HepG2 (cell line): ENCODE measurements at regions not wholly inside any gene's neighbourhood (a gene's known extent, or its start where the extent isn't known, plus 50 kb on each side); places are given as distances from the start of the nearest gene placed in this dataset.

Experiments used
- AHDC1 ChIP-seq: sonication (generic); formaldehyde crosslinking; IDR thresholded peaks from 2 replicates; pipeline ENCODE4 v1.5.1; 2020; ENCODE audit warnings: mild to moderate bottlenecking, missing genetic modification reagents, borderline replicate concordance
- ARID4A ChIP-seq: sonication (generic); formaldehyde crosslinking; IDR thresholded peaks from 2 replicates; pipeline ENCODE4 v1.5.0; 2020; ENCODE audit warnings: mild to moderate bottlenecking, missing genetic modification reagents, borderline replicate concordance
- CAMTA2 ChIP-seq: sonication (generic); formaldehyde crosslinking; IDR thresholded peaks from 2 replicates; pipeline ENCODE4 v1.4.0; 2020; ENCODE audit warnings: mild to moderate bottlenecking, missing genetic modification reagents, borderline replicate concordance
- CREB1 ChIP-seq, 2 experiments: fragments of 450-650 bp in 1 of 2; IDR thresholded peaks; 2 replicates each; pipeline ENCODE4 v1.6.1; 2016 to 2017; ENCODE audit warnings: control low read depth in 1 of 2, mild to moderate bottlenecking in 1 of 2, missing compliant biosample characterization in 1 of 2, missing genetic modification characterization in 1 of 2
- EEA1 ChIP-seq: sonication (generic); formaldehyde crosslinking; IDR thresholded peaks from 2 replicates; pipeline ENCODE4 v1.5.1; 2020; ENCODE audit warnings: mild to moderate bottlenecking, missing genetic modification reagents, borderline replicate concordance
- EED ChIP-seq: sonication (generic); formaldehyde crosslinking; IDR thresholded peaks from 2 replicates; pipeline ENCODE4 v1.5.0; 2020; ENCODE audit warnings: mild to moderate bottlenecking, missing genetic modification reagents
- FOXA1 ChIP-seq, 2 experiments: fragments of 450-650 bp in 1 of 2; sonication (generic) in 1 of 2; formaldehyde crosslinking in 1 of 2; IDR thresholded peaks; 2 replicates each; pipeline versions ENCODE4 v1.4.0 to v1.6.1; 2016 to 2020; ENCODE audit warnings: missing genetic modification reagents in 1 of 2
- RAD51 ChIP-seq: fragments of 450-650 bp; IDR thresholded peaks from 2 replicates; pipeline ENCODE4 v1.6.1; 2016; ENCODE audit warnings: borderline replicate concordance
- RBAK ChIP-seq: sonication (generic); formaldehyde crosslinking; IDR thresholded peaks from 2 replicates; pipeline ENCODE4 v1.5.1; 2020; ENCODE audit warnings: mild to moderate bottlenecking, missing genetic modification reagents
- SRY ChIP-seq: sonication (generic); formaldehyde crosslinking; IDR thresholded peaks from 2 replicates; pipeline ENCODE4 v1.8.0; 2022; ENCODE audit warnings: mild to moderate bottlenecking, missing genetic modification reagents
- TOE1 ChIP-seq: sonication (generic); formaldehyde crosslinking; IDR thresholded peaks from 2 replicates; pipeline ENCODE4 v1.4.0; 2020; ENCODE audit warnings: mild to moderate bottlenecking, missing genetic modification reagents
- ZC3H4 ChIP-seq: sonication (generic); formaldehyde crosslinking; IDR thresholded peaks from 2 replicates; pipeline ENCODE4 v1.4.0; 2020; ENCODE audit warnings: missing genetic modification reagents, borderline replicate concordance
- ZNF160 ChIP-seq: sonication (generic); formaldehyde crosslinking; IDR thresholded peaks from 2 replicates; pipeline ENCODE4 v1.8.0; 2022; ENCODE audit warnings: mild to moderate bottlenecking, inconsistent platforms, missing genetic modification reagents
- ZNF33A ChIP-seq: sonication (generic); formaldehyde crosslinking; IDR thresholded peaks from 2 replicates; pipeline ENCODE4 v1.5.1; 2020; ENCODE audit warnings: missing genetic modification reagents, mild to moderate bottlenecking, moderate library complexity, borderline replicate concordance
- ZNF605 ChIP-seq: sonication (generic); formaldehyde crosslinking; IDR thresholded peaks from 2 replicates; pipeline ENCODE4 v1.8.0; 2022; ENCODE audit warnings: mild to moderate bottlenecking, missing genetic modification reagents

GRCh38 chr10:36157486-36157885 is 515.4 kb upstream of the FZD8 start (continued):
- TF ChIP-seq AHDC1 (CRISPR knock-in tag) (no peak), ZC3H4 (no peak), EEA1 (CRISPR knock-in tag) (no peak), ZNF605 (no peak), SRY (CRISPR knock-in tag) (no peak), ARID4A (no peak), EED (no peak), RBAK (no peak), FOXA1 (IDR thresholded peaks at IDR 0.05) (no peak), FOXA1 (CRISPR knock-in tag; IDR thresholded peaks at IDR 0.05) (no peak), ZNF160 (no peak), CREB1 (IDR thresholded peaks at IDR 0.05) (no peak), CREB1 (CRISPR knock-in tag; IDR thresholded peaks at IDR 0.05) (no peak), TOE1 (CRISPR knock-in tag) (no peak), RAD51 (no peak), CAMTA2 (CRISPR knock-in tag) (no peak), ZNF33A (CRISPR knock-in tag) (no peak)
- TF ChIP-seq, all 625 proteins: peak for 0
